Activated naive CD4-positive, alpha-beta T cell (primary cell): ENCODE measurements at regions not wholly inside any gene's neighbourhood (a gene's known extent, or its start where the extent isn't known, plus 50 kb on each side); places are given as distances from the start of the nearest gene placed in this dataset.

Experiments
- DNase-seq, 4 experiments: peaks; one replicate each; lab custom pipeline; 2025; lab: John Stamatoyannopoulos, UW

GRCh38 chr10:2022401-2022800 lies 285.1 kb upstream of the ADARB2 start:
- no peak for DNase-seq

- no peak for DNase-seq
Measured at GRCh38 chr10:2020836-2021235, 283.5 kb upstream of the ADARB2 start.

- DNase-seq = no peak
Measured at GRCh38 chr10:2019803-2020202, 282.5 kb upstream of the ADARB2 start.

DNA sequence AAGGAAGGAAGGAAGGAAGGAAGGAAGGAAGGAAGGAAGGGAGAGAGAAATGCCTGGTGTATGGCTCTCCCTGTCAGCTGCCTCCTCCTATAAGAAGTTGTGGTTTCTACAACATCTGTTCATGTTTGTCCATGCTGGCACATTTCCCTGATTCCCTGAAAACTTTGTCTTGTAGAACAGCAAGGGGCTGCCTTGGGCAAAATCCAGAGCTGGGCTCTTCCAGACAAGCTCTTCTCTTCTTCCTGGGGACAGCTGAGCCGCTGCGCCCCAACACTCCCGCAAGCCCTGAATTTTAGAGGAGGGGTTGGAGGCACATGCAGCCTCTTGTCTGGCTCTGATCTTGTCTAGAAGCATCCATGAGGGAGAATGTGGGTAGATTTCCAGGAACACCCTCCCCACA lies 282.0 kb upstream of the ADARB2 start:
- no peak for DNase-seq

DNA sequence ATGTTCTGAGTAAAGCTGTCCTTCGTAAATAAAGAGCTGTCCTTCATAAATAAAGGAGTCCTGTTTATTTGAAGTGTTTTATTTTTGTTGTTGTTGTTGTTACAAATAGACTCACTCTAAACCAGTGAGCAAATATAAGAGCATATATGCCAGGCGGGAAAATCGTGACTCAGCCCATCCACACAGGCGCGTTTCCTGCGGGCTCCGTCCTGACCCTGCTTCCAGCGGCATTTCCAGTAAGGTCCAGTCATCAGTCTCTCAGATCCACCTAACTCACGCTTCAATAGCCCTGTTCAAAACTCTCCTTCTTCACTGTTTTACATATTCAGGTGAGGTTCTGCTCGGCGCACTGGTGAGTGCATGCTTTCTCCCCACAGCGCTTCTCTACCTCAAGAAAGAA lies 277.2 kb upstream of the ADARB2 start:
- no peak for DNase-seq

DNA sequence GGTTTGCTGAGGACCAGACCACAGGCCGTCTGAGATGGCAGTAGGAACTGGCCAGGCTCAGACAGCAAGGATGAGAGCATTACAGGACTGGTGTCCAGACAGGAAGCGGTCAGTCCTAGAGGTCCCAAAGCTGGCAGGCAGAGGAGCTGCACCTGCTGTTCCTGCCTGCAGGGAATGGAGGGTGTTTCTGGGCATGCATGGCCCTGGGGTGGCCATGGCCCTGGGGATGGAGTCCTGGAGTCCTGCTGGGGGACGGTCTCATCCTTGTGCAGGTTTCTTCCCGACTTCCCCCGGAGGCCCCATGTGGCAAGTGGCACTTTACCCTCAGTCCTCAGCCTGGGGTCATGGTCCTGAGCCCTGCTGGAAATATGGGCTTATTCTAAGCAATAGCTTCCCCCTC lies 274.9 kb upstream of the ADARB2 start:
- no peak for DNase-seq

DNA sequence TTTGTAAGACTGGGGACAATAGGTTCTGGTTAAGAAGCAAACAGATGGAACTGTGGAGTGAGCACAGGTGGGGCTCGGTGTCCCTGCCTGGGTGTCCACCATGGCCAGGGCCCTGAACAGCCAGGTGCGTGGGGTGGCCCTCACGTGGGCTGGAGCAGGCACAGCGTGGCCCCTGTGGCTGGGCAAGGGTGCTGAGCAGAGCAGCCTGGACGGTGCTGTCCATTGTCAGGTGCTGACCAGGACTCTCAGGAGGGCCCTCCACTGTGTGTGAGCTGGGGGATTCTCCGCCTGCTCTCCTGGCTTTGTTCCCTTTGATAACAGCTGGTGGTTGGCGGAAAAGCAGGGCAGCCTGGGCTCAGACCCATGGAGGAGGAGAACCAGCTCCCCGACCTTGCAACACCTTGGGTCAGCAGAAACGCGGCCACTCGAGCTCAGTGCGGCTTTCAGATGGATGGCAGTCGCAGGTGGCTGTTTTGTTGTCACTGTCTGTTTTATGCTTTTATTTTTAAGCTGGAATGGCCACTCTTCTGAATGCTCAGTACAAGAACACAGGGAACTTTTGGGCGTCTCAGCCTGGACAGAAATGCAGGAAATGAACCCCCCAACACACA lies 273.9 kb upstream of the ADARB2 start:
- DNase-seq = no peak

DNA sequence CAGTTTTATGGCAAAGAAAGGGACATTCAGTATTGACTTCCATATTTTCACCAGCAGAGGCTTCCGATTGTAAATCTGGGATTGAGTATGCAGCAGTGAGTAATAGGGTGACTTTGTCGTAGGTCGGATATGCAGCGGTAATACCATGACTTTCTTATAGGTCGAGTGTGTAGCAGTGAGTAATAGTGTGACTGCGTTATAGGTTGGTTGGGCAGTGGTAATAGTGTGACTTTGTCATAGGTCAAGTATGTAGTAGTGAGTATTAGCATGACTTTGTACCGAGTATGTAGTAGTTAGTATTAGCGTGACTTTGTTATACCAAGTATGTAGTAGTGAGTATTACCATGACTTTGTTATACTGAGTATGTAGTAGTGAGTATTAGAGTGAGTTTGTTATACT lies 268.2 kb upstream of the ADARB2 start:
- DNase-seq = no peak

- no peak for DNase-seq
Measured at GRCh38 chr10:1992930-1993329, 255.6 kb upstream of the ADARB2 start.

- DNase-seq = no peak
Measured at GRCh38 chr10:1989090-1989489, 251.8 kb upstream of the ADARB2 start.

DNA sequence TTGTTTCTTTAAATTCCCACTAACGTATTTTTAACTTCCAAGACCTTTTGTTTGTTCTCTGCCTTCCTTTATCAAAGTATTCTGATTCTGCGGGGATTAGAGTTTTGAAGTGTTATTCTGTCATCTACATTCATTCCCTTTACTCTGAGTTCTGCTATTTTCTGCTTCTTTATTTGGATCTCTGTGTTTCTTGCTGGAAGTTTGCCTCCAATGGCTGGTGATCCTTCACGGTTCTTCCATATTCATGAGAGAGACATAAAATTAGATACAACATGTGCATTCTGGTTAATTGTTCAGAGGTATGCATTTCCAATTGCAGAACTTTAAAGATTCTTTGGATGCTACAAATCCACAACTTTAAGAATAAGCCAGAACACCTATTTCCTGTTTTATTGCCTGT lies 244.7 kb upstream of the ADARB2 start:
- no peak for DNase-seq

DNA sequence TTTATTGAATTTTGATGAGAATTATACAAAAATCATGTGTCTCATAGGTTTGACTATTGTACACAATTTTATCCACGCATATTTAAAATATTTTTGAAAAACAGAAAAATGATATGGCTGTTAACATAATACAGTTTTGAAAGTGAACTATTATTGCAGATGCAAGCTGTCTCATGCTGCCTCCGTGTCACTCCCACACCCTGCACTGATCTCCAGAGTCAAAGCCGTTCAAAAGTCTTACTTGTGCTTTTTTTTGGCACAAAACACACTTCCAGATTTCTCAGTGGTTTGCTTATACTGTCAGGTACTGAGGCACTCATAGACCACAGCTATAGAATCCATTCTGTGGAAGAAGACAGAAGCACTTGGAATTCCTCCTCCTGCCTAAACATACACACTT lies 243.1 kb upstream of the ADARB2 start:
- no peak for DNase-seq

GRCh38 chr10:1978584-1978983 lies 241.3 kb upstream of the ADARB2 start:
- no peak for DNase-seq

DNA sequence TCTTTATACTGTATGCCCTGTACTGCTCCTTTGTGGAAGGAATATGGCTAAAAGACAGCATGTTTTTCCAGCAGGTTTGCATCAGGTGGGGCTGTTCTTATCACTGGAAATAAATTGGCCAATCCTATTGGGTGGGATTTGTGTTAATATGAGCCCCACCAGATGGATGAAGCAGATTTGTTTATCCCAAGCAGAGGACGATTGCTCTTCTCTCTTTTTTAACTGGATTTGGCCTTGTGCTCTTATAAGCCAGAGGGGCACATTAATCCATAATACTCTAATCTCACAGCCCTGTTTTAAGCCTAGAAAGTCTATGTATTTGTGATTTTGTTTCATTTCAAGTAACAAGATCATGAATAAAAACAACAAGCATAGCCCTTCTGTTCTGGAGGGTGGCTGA lies 240.1 kb upstream of the ADARB2 start:
- DNase-seq = no peak

DNA sequence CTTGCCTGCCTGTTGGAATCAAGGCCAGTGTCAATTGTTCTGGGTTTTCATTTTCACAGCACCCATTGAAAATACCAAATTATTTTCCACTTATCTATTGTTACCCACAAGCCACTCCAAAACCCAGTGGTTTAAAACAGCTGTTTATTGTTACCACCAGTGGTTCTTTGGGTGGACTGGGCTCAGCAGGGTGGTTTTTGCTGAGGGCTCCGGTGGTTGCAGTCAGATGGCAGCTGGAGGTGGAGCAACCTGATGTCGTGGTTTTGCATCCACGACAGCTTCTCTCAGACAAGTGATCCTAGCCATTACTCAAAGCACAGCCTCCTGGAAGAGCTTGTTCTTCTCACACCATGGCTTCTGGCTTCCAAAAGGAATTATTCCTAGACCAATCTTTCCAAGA lies 235.1 kb upstream of the ADARB2 start:
- no peak for DNase-seq

DNA sequence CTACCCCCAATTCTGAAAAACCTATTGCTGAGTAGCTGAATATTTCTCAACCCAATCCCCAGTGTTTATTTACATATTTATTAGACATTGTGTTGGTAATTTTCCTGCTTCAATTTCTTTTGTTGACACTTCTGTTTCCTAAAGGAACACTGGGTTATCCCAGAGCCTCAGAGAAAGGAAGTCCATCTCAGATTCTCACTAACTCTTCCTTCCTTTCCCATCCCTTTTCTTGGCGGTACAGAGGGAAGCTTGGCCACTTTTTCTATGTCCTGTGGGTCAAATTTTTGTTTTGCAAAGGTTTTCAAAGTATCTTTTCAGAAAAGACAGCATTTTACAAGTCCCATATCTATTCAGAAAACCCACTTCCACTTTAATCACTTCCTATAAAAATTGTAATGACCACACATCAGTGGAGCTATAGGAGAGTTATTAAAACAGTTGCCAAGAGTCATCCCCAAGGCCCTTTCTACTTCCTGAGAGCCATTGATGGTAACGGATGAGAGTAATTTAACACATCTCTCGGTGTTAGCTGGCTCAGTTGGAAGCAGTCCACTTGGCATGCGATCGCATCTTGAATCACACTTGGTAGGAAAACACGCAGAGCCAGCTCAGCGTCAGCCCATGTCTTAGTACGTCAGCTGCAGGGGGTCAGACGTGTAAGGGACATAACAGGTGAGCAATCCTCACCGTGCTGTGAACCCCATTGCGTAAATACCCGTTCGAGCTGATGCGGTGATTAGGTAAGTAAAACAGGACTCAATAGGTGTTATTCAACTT lies 231.1 kb upstream of the ADARB2 start:
- no peak for DNase-seq

DNA sequence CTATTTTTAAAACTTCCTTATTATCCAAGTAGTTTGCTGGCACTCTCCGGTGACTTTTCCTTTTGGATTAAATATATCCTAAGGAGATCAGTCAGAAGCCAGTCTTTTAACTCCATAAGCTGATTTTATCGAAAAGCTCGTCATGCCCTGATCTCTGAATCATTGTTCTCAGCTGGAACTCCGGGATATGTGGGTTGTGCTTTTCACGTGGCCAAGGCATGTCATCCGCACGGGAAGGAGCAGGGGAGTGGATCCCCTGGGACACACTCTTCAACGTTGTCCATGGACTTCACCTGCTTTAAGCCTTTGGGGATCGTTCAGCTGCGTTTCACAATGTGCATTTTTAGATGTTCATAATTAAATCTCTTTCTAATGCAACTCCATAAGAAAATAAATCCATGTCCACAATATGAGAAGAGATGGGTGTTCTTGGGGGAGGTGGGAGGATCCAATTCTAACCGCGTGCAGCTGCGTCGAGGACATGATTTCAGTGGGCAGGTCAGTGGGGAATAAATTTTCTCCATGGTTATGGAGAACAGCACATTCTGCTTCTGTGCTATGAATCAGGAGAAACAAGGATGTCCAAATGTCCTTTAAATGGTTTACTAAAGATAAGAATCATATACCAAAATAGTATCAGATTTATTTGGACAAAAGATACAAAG lies 229.5 kb upstream of the ADARB2 start:
- no peak for DNase-seq

GRCh38 chr10:1964476-1964875 lies 227.2 kb upstream of the ADARB2 start:
- no peak for DNase-seq

DNA sequence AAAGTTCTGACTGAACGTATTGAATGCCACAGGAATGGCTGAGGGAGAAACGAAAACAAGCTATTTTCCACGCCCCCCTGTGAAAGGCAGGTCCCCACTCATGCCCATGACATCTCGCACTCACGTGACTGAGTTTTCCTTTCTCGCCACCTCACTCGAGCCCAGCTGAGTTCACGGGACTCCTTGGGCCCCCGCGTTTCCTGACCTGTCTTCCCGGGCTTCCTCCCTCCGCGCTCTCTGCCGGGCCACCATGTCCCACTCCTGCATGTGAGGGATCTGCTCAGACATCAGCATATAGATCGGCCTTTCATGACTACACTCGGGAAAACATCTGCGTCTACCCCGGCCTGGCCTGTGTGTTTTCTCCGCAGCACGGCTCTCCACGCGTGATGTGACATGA lies 226.0 kb upstream of the ADARB2 start:
- DNase-seq = no peak

DNA sequence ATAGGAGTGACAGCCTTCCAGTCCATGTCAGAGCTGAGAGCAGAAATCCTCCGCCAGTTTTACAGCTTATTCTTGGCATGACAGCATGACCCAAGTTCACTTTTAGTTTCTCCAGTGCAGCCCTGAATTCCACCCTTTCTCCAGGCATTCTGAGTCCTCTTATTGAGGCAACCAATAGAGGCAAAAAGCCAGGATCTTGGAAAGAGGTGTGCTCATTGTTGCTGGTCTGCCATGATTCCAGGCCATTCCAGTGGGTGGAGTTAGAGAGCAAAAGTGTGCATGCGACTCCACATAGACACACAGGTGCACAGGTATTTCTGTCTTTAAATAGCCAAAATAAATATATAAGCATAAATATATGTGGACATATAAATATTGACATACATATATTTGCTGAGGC lies 224.7 kb upstream of the ADARB2 start:
- no peak for DNase-seq

GRCh38 chr10:1960982-1961381 lies 223.7 kb upstream of the ADARB2 start:
- DNase-seq = no peak

DNA sequence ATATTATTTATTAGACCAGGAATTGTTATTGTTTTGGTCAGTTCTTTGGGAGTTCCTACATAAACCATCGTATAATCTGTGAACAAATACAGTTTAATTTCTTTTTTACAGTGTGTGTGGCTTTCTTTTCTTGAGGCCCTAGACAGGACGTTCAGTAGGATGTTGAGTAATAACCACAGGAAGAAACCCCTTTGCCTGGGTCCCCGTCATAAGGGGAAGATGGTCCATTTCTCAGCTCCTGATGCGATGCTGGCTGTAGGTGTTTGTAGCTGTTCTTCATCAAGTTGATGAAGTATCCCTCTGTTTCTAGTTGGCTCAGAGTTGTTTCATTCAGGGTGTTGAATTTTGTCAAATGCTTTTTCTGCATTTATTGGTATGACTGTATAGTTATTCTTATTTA lies 219.7 kb upstream of the ADARB2 start:
- DNase-seq = no peak

DNA sequence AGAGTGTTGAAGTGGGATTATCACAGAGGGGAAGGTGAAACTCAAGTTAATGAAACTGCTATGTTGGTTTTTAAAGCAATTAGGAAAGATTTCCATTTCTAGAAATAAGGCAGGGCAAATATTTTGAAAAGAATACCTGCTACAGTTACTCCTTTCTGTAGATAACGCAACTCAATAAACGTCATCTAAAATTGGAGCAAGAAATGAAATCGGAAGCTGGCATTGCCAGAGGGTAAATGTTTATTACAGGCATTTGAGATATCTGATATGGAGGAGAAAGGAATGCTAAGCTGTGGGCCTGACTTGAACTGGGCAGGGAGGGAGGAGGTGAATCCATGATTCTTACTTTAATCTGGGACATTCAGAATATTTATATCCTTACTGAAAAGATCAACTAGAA lies 217.0 kb upstream of the ADARB2 start:
- DNase-seq = no peak
